Muscle layer of colon (tissue), 2 donors: ENCODE measurements at regions not wholly inside any gene's neighbourhood (a gene's known extent, or its start where the extent isn't known, plus 50 kb on each side); places are given as distances from the start of the nearest gene placed in this dataset.

ENCODE experiments used
- H3K27ac ChIP-seq: one replicate; pipeline ENCODE4 v1.7.0; 2013; ENCODE audit warnings: low read depth, mild to moderate bottlenecking, low read length, moderate library complexity
- H3K27me3 ChIP-seq, 2 donors: one replicate each; pipeline ENCODE4 v1.7.0; 2013; ENCODE audit warnings: low read length in 2 of 2, mild to moderate bottlenecking in 2 of 2; ENCODE audit not compliant: insufficient read depth in 2 of 2, control insufficient read depth in 1 of 2
- H3K36me3 ChIP-seq: one replicate; pipeline ENCODE4 v1.7.0; 2013; ENCODE audit warnings: mild to moderate bottlenecking, low read length; ENCODE audit not compliant: insufficient read depth
- H3K4me1 ChIP-seq: one replicate; pipeline ENCODE4 v1.7.0; 2013; ENCODE audit warnings: mild to moderate bottlenecking, low read length; ENCODE audit not compliant: insufficient read depth
- H3K4me3 ChIP-seq, 2 donors: one replicate each; pipeline ENCODE4 v1.7.0; 2013; ENCODE audit warnings: low read length in 2 of 2, low read depth in 1 of 2, mild to moderate bottlenecking in 1 of 2, moderate library complexity in 1 of 2
- H3K9ac ChIP-seq: one replicate; pipeline ENCODE4 v1.7.0; 2013; ENCODE audit warnings: low read length
- H3K9me3 ChIP-seq: one replicate; pipeline ENCODE4 v1.7.0; 2013; ENCODE audit warnings: mild to moderate bottlenecking, low read length
- donor health status: abdominal sarcoma.
- donor health status: Adenocarcinoma of cecum.

DNA sequence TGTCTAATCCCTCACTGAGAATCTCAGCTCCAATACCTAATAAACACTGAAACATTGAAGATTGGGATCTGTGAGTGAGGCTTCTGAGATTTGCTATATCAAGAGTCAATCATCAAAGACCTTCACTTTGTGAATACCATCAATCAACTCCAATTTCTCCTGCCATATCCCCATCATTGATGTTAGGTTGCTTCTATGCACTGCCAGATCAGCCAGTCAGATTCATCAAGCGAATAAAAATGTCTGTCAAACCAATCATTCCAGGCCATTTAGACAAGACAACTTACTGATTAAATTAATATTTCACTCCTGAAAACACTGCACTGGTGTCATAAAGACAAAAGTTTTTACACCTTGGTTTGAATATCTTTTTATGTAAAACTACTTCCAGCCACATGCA, 1295.5 kb upstream of the LRRTM1 start:
- Histone ChIP-seq H3K9me3 (no peaks in the 10 kb centered on the region), H3K27ac (no peak overlapping the region), H3K4me3 (no peak overlapping the region), H3K27me3 (no peaks in the 10 kb centered on the region), H3K4me1 (no peaks in the 10 kb centered on the region), H3K9ac (no peak overlapping the region), H3K36me3 (no peaks in the 10 kb centered on the region)

DNA sequence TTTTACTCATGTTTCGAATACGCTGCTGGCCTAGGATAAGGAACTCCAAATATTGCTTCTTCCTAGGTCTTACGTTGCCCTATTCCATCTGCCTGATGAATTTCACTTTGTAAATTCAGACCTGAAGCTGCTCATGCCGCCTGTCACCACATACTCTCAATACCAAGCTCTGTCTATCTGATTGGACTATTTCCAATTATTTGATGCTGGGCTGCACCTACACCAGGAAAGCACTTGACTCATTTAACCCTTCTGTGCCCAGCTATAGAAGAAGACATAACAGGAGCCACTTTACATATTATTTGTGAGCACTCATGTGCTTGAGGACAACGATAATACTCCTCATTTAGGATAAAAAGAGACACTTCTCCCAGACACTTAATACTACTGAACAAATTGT, 1293.9 kb upstream of the LRRTM1 start:
- Histone ChIP-seq H3K4me1 (no peaks in the 10 kb centered on the region), H3K36me3 (no peaks in the 10 kb centered on the region), H3K27ac (no peak overlapping the region), H3K4me3 (no peak overlapping the region), H3K9ac (no peak overlapping the region), H3K27me3 (no peaks in the 10 kb centered on the region), H3K9me3 (no peaks in the 10 kb centered on the region)

DNA sequence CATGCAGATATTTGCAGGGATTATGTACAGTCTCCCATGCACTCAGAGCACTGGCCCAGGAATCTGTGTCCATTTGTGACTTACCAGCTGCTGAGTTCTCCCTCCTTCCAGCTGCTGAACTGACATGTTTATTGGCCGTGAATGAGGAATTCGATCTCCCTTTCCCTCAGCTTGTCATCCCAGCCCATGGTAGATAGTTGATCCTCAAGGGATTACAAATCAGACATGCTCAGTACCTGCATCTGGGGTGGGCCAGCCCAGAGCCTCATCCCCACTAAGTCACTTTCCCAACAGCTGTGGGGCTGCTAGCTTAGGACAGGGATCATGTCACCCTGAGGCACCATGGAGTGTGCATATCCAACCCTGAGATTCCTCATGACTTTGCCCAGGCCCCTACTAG, 1284.9 kb upstream of the LRRTM1 start:
- no peak overlapping the region for H3K27ac ChIP-seq
- H3K27me3 ChIP-seq: no peaks in the 10 kb centered on the region
- no peaks in the 10 kb centered on the region for H3K4me1 ChIP-seq
- no peaks in the 10 kb centered on the region for H3K36me3 ChIP-seq
- H3K9me3 ChIP-seq: no peaks in the 10 kb centered on the region
- H3K9ac ChIP-seq: no peak overlapping the region
- H3K4me3 ChIP-seq: no peak overlapping the region

DNA sequence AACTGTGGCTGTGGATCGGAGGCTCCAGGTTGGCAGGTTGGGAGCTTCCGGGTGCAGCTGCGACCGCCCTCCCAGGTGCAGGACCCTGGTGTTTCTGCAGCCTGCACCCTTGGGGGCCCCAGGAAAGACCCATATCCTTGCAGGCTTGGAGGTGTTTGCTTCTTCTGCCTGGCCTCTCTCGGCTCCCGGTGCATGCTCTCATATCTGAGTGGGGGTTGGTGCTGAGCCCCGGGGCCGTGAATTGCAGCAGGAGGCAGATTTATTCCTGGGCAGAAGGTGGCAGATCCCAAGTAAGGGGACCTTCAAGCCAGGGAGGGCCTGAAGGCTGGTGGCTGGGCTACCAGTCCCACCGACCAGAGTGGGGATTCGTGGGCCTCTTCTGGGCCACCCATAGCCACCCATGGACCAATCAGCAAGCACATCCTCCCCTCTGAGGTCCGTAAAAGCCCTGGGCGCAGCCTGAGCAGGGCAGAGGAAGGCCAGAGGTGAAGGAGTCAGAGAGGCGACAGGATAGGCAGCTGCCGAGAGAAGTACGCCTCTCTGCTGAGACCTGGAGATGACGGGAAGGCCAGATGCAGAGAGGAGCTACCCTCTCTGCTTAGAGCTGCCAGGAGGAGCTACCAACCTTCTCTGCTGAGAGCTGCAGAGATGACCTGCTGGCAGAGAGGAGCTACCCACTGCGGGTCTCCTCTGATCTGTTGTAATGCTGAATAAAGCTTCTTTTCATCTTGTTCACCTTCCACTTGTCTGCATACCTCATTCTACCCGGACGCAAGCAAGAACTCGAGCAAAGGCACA, 1279.0 kb upstream of the LRRTM1 start:
- Histone ChIP-seq H3K36me3 (no peaks in the 10 kb centered on the region), H3K4me3 (no peak overlapping the region), H3K4me1 (no peaks in the 10 kb centered on the region), H3K27me3 (no peaks in the 10 kb centered on the region), H3K9me3 (no peaks in the 10 kb centered on the region), H3K9ac (no peak overlapping the region), H3K27ac (no peak overlapping the region)

DNA sequence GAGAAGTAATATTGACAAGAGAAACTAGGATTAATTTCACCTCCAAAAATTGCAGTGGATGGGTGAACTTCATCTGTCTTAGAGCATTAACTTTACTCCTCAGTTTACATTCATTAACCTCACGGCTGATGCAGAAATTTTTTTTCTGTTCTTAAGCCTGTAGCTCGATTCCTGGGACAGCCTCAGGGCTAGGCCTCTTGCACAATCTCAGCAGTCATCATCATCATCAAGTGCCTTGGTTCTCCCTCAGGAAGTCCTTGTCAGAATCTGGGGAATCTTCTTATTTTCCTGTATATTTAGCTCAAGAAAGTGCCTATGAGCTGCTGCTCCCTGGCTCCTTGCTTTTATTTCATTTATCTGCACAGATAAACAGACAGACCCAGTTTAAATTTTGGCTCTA, 1272.2 kb upstream of the LRRTM1 start:
- H3K4me3 ChIP-seq: no peak overlapping the region
- H3K27ac ChIP-seq: no peak overlapping the region
- no peaks in the 10 kb centered on the region for H3K4me1 ChIP-seq
- H3K9ac ChIP-seq: no peak overlapping the region
- H3K27me3 ChIP-seq: no peaks in the 10 kb centered on the region
- H3K36me3 ChIP-seq: no peaks in the 10 kb centered on the region
- H3K9me3 ChIP-seq: no peaks in the 10 kb centered on the region

DNA sequence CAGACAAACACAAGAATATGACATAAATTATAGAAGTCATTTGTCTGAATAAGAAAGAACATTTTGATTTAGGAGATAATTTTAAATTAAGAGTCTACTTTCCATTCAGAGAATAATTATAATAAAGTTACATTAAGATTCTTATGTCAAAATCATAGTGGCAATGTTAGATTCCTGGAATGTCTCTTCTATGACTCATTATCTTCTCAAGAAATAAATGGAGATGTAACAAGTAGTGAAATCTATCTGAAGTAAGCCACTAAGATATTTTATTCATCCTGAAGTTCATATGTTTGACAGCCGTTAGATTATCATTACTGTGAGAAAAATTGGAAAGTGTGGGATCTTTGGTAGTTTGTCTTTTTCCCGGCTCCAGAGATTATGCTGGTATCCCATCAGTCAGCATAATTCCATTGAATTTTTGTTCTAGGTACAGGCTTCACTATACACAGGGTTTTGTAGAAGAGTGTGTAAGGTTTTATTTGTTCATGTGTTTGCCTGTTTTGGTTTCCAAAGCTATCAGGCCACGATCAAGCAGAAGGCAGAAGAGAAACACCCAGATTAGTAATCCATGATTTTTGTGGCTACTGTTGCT, 1246.6 kb upstream of the LRRTM1 start:
- no peak overlapping the region for H3K4me3 ChIP-seq
- H3K27ac ChIP-seq: no peak overlapping the region

DNA sequence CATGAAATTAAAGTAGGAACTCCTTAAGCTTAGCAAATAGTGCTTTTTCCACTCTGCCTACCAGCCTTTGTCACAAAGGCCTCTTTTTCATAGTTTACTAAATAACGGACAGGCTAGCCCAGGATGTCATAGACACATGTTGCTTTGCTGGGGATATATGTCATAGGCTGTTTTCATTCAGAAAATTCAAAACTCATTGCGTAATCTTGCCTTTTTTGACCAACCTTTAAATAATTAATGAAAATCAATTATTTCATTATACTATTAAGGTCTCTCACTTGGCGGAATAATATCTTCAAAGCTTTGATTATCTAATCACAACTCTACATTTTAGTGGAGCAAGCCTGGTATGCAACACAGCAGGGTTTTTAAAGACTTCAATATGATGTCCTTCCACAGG, 1245.7 kb upstream of the LRRTM1 start:
- H3K9ac ChIP-seq: no peak overlapping the region
- no peaks in the 10 kb centered on the region for H3K9me3 ChIP-seq
- H3K36me3 ChIP-seq: no peaks in the 10 kb centered on the region
- no peak overlapping the region for H3K27ac ChIP-seq
- no peak overlapping the region for H3K4me3 ChIP-seq
- H3K4me1 ChIP-seq: no peaks in the 10 kb centered on the region
- no peaks in the 10 kb centered on the region for H3K27me3 ChIP-seq

More for the DNA sequence above, 1246.6 kb upstream of the LRRTM1 start:
- Histone ChIP-seq H3K27me3 (no peaks in the 10 kb centered on the region), H3K4me1 (no peaks in the 10 kb centered on the region), H3K9me3 (no peaks in the 10 kb centered on the region), H3K9ac (no peak overlapping the region), H3K36me3 (no peaks in the 10 kb centered on the region)

DNA sequence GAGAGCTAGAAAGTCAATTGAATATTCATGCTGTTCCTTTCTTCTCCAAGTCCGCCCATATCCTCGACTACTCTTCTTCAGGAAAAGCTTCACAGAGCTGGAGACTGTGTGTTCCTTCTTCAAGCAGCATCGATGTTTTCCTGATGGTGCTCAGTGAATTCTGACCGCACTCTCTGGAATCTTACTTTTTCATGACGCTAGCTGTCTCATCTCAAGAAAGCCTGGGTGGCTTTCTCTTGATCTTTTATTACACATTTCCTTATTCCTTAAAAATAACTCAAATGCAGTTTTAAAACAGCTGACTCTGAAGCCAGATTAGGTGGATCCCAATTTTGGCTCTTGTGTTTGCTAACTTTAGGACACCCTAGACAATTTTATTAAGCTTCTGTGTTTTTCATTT, 1245.1 kb upstream of the LRRTM1 start:
- Histone ChIP-seq H3K9me3 (no peaks in the 10 kb centered on the region), H3K36me3 (no peaks in the 10 kb centered on the region), H3K4me3 (no peak overlapping the region), H3K27me3 (no peaks in the 10 kb centered on the region), H3K27ac (no peak overlapping the region), H3K9ac (no peak overlapping the region), H3K4me1 (no peaks in the 10 kb centered on the region)

DNA sequence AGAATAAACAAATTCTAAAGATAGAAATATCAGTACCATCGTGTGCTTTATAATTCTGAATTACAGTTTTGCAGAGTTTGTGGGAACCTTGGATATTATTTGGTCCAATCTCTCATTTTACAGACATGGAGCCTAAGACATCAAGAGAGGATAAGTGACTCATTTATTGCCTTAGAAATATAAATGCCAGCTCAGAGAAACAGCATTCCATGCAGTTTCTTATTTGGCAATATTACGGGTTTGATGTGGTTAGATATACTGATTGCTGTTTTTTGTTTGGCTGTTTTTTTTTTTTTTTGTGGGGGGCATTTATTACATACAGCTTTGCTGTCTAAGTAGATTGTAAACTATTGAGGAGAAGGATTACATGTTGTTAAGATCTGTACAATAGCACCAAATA, 1241.1 kb upstream of the LRRTM1 start:
- no peak overlapping the region for H3K27ac ChIP-seq
- no peaks in the 10 kb centered on the region for H3K36me3 ChIP-seq
- no peak overlapping the region for H3K9ac ChIP-seq
- no peaks in the 10 kb centered on the region for H3K9me3 ChIP-seq
- H3K4me3 ChIP-seq: no peak overlapping the region
- H3K27me3 ChIP-seq: no peaks in the 10 kb centered on the region
- H3K4me1 ChIP-seq: no peaks in the 10 kb centered on the region

DNA sequence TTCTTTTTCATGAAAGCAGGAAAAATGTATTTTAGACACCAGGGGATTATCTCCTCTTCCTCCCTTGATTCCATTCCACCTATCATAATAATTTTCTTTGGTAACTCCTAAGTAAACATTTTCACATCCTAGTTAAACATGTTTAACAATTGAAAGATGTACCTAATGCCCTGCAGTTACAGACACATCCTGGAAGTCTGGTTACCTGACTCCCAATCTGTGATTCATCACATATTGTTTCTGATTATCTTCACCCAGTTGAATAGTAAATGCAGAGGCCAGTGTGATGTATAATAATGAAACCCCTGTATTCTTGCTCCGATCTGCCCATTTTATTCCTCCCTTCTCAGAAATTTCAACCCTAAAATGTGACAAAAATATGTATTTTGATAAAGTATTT, 1237.6 kb upstream of the LRRTM1 start:
- no peak overlapping the region for H3K9ac ChIP-seq
- no peak overlapping the region for H3K4me3 ChIP-seq
- no peaks in the 10 kb centered on the region for H3K27me3 ChIP-seq
- no peaks in the 10 kb centered on the region for H3K4me1 ChIP-seq
- H3K9me3 ChIP-seq: no peaks in the 10 kb centered on the region
- no peak overlapping the region for H3K27ac ChIP-seq
- no peaks in the 10 kb centered on the region for H3K36me3 ChIP-seq

DNA sequence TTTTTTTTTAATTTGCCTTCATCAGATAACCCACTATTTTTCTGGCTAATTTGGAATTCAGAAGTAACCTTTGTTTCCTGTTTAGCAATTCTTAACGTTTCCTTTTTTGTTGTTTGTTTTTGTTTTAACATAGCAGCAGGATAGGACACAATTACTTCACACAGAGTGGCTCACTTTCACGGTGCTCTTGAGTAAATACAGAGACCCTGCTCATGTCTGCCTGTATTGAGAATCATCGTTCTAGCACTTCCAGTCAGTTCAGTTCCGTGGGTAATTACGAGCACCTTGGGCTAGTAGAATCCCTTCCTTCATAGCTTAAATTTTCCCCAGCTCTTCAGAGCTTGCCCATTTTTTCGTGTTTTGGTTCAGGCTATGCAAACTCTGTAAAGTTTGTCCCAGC, 1225.4 kb upstream of the LRRTM1 start:
- H3K9me3 ChIP-seq: no peaks in the 10 kb centered on the region
- no peaks in the 10 kb centered on the region for H3K4me1 ChIP-seq
- no peak overlapping the region for H3K27ac ChIP-seq
- no peaks in the 10 kb centered on the region for H3K36me3 ChIP-seq
- H3K27me3 ChIP-seq: no peaks in the 10 kb centered on the region
- H3K9ac ChIP-seq: no peak overlapping the region
- no peak overlapping the region for H3K4me3 ChIP-seq
